ENCODE measurements at regions not wholly inside any gene's neighbourhood (a gene's known extent, or its start where the extent isn't known, plus 50 kb on each side); places are given as distances from the start of the nearest gene placed in this dataset.

DNA sequence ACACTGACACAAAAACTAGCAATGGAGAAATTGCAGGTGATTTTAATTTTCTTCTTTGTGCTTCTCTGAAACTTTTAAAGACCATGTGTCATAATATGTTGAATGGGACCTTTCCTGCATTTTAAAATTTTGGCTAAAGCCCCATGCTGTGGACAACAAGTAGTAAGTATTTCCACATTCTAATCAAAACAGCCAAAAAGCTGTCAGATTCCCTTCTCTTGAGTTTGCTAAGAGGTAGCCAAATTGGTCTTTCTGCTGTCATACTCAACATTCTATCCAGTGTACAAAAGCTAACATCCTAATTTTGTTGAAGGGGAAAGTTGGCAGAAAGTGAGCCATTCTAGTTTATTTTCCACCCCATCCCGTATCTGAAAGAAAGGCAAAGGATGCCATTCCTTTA, 447.6 kb downstream of the TFEC start:
- Histone ChIP-seq H3K27ac (no peak overlapping the region), H3K36me3 (no peaks in the 10 kb centered on the region), H3K27me3 (ENCODE audit: low read depth) (no peaks in the 10 kb centered on the region), H3K4me3 (no peak overlapping the region), H3K9me3 (no peaks in the 10 kb centered on the region), H3K4me1 (no peaks in the 10 kb centered on the region)
- intact Hi-C loops (cut with DNase I): no loop called here
- no peak for ATAC-seq
- DNase-seq: no peak
- TF ChIP-seq, protein P1, sequence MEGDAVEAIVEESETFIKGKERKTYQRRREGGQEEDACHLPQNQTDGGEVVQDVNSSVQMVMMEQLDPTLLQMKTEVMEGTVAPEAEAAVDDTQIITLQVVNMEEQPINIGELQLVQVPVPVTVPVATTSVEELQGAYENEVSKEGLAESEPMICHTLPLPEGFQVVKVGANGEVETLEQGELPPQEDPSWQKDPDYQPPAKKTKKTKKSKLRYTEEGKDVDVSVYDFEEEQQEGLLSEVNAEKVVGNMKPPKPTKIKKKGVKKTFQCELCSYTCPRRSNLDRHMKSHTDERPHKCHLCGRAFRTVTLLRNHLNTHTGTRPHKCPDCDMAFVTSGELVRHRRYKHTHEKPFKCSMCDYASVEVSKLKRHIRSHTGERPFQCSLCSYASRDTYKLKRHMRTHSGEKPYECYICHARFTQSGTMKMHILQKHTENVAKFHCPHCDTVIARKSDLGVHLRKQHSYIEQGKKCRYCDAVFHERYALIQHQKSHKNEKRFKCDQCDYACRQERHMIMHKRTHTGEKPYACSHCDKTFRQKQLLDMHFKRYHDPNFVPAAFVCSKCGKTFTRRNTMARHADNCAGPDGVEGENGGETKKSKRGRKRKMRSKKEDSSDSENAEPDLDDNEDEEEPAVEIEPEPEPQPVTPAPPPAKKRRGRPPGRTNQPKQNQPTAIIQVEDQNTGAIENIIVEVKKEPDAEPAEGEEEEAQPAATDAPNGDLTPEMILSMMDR (IDR thresholded peaks at IDR 0.05): no peak

GRCh38 chr7:115578576-115578975, 452.0 kb downstream of the TFEC start:
- no peaks in the 10 kb centered on the region for H3K36me3 ChIP-seq
- DNase-seq (no peak), ATAC-seq (no peak)
- H3K4me1 ChIP-seq: no peaks in the 10 kb centered on the region
- no peaks in the 10 kb centered on the region for H3K27me3 ChIP-seq (ENCODE audit: low read depth)
- no peak overlapping the region for H3K27ac ChIP-seq
- no peak overlapping the region for H3K4me3 ChIP-seq
- no peaks in the 10 kb centered on the region for H3K9me3 ChIP-seq
- TF ChIP-seq, protein P1 (IDR thresholded peaks at IDR 0.05): no peak
- intact Hi-C loops (cut with DNase I): no loop called here

GRCh38 chr7:115574681-115575291, 455.8 kb downstream of the TFEC start:
- TF ChIP-seq, protein P1 (IDR thresholded peaks at IDR 0.05): no peak
- H3K27ac ChIP-seq: no peak overlapping the region
- intact Hi-C loops (cut with DNase I): no loop called here

GRCh38 chr7:115572111-115572510, 458.5 kb downstream of the TFEC start:
- Histone ChIP-seq H3K4me1 (no peaks in the 10 kb centered on the region), H3K27ac (no peak overlapping the region), H3K9me3 (no peaks in the 10 kb centered on the region), H3K4me3 (no peak overlapping the region), H3K27me3 (ENCODE audit: low read depth) (no peaks in the 10 kb centered on the region), H3K36me3 (no peaks in the 10 kb centered on the region)
- TF ChIP-seq, protein P1 (IDR thresholded peaks at IDR 0.05): no peak
- DNase-seq: no peak
- intact Hi-C loops (cut with DNase I): no loop called here
- ATAC-seq: no peak

More at GRCh38 chr7:115574681-115575291, 455.8 kb downstream of the TFEC start:
- no peaks in the 10 kb centered on the region for H3K36me3 ChIP-seq
- H3K9me3 ChIP-seq: no peaks in the 10 kb centered on the region
- H3K4me1 ChIP-seq: no peaks in the 10 kb centered on the region
- DNase-seq (no peak), ATAC-seq (no peak)
- no peaks in the 10 kb centered on the region for H3K27me3 ChIP-seq (ENCODE audit: low read depth)
- H3K4me3 ChIP-seq: no peak overlapping the region

- intact Hi-C loops (cut with DNase I): no loop called here
- ATAC-seq (no peak), DNase-seq (no peak)
- Histone ChIP-seq H3K9me3 (no peaks in the 10 kb centered on the region), H3K36me3 (no peaks in the 10 kb centered on the region), H3K4me3 (no peak overlapping the region), H3K27ac (no peak overlapping the region), H3K4me1 (no peaks in the 10 kb centered on the region), H3K27me3 (ENCODE audit: low read depth) (no peaks in the 10 kb centered on the region)
- TF ChIP-seq, protein P1 (IDR thresholded peaks at IDR 0.05): no peak
These were observed 469.0 kb downstream of the TFEC start for GRCh38 chr7:115561335-115562110.

Data from lower lobe of right lung (tissue), 2 donors.